NB4 (cell line): ENCODE measurements at regions not wholly inside any gene's neighbourhood (a gene's known extent, or its start where the extent isn't known, plus 50 kb on each side); places are given as distances from the start of the nearest gene placed in this dataset.

Experiments
- POLR2A ChIP-seq: IDR thresholded peaks from 2 replicates; pipeline ENCODE4 v1.6.1; 2011; ENCODE audit warnings: mild to moderate bottlenecking; ENCODE audit not compliant: insufficient read length; ENCODE audit errors: extremely low read depth
- TF ChIP-seq, protein P1 (sequence below): IDR thresholded peaks from one replicate; pipeline ENCODE4 v1.5.1; 2012; ENCODE audit warnings: low read depth, low read length

DNA sequence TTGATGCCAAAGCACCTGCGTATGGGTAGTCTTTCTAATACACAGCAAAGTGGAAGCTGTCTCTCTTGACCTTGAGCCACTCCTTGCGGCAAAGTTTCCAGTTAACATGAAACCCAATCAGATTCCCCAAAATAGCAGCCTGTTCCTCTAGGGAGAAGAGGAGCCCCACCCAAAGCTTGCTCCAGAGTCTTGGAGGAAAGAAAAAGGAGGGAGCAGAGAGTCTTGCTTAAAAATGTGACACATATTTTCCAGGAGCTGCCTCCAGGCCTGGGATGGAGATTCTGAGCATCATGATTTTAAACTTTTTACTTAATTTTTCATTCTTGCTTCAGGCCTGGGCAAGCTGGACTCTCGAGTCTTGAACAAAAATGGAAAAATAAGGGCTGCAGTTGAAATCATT is 223.5 kb upstream of the TNC start:
- TF ChIP-seq, protein P1, sequence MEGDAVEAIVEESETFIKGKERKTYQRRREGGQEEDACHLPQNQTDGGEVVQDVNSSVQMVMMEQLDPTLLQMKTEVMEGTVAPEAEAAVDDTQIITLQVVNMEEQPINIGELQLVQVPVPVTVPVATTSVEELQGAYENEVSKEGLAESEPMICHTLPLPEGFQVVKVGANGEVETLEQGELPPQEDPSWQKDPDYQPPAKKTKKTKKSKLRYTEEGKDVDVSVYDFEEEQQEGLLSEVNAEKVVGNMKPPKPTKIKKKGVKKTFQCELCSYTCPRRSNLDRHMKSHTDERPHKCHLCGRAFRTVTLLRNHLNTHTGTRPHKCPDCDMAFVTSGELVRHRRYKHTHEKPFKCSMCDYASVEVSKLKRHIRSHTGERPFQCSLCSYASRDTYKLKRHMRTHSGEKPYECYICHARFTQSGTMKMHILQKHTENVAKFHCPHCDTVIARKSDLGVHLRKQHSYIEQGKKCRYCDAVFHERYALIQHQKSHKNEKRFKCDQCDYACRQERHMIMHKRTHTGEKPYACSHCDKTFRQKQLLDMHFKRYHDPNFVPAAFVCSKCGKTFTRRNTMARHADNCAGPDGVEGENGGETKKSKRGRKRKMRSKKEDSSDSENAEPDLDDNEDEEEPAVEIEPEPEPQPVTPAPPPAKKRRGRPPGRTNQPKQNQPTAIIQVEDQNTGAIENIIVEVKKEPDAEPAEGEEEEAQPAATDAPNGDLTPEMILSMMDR: no peak
- TF ChIP-seq POLR2A: no peak
